ENCODE measurements at regions not wholly inside any gene's neighbourhood (a gene's known extent, or its start where the extent isn't known, plus 50 kb on each side); places are given as distances from the start of the nearest gene placed in this dataset.

- TF ChIP-seq POLR2A (IDR thresholded peaks at IDR 0.05; ENCODE audit: low read length) (no peak), GATA1 (IDR thresholded peaks at IDR 0.05; ENCODE audit: low read depth, low read length) (no peak)
Measured at GRCh38 chr4:33470805-33471204, 2750.6 kb downstream of the PCDH7 start.
